NCI-H524 treated with DMSO at 0.1 percent for 48 hours (cell line): ENCODE measurements at regions not wholly inside any gene's neighbourhood (a gene's known extent, or its start where the extent isn't known, plus 50 kb on each side); places are given as distances from the start of the nearest gene placed in this dataset.
"Not testable (repeated sequence)": the region's sequence is repeated elsewhere in the genome, so short reads cannot be mapped to it uniquely, and the experiment has no call there.

Experiments used
- DNase-seq: peaks from one replicate; lab custom pipeline; 2025; lab: John Stamatoyannopoulos, UW

GRCh38 chr9:41273549-41274267, 84.6 kb upstream of the ZNG1F start:
- not testable (repeated sequence) for DNase-seq

DNA sequence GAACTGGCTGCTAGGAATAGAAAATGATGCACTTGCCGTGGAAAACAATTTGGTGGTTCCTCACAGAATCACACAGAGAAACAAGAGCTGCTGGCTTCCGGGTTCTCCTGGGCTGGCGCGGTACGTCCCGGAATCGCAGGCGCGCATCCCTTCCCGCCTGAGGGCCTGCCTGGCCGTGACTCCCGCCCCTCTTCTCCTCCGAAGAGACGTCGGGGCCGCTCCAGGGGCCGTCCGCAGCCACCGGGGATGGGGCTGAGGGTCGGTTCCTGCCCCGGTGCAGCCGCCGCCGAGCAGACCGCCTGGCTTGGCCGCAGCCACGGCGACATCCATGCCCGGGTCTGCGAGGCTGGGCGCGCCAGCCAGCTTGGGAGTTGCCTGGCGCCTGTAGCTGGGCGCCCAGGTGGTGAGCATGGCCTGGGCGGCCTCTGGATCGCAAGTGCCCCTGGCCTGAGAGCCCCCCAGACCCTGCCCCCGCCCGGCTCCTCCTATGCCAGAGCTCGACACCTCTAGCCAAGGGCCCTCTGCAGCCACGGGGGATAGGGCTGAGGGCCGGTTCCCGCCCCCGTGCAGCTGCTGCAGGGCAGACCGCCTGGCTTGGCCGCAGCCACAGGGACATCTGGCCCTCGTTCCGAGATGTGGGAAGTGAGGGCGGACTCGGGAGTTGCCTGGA, 83.9 kb upstream of the ZNG1F start:
- not testable (repeated sequence) for DNase-seq

- DNase-seq: not testable (repeated sequence)
These were observed 81.9 kb upstream of the ZNG1F start for GRCh38 chr9:41270992-41271391.

GRCh38 chr9:41269471-41269870, 80.4 kb upstream of the ZNG1F start:
- DNase-seq: not testable (repeated sequence)

DNA sequence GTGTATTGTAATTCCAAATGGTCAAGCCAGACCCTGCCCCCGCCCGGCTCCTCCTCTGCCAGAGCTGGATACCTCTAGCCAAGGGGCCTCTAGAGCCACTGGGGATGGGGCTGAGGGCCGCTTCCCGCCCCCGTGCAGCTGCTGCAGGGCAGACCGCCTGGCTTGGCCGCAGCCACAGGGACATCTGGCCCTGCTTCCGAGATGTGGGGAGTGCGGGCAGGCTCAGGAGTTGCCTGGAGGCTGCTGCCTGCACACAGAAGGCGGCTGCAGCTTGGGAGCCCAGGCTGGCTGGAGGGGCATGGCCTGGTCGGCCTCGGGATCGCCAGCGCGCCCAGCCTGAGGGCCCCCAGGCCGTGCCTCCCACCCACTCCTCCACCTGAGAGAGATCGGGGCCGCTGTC, 79.9 kb upstream of the ZNG1F start:
- DNase-seq: not testable (repeated sequence)

GRCh38 chr9:41266602-41267001, 77.5 kb upstream of the ZNG1F start:
- DNase-seq: not testable (repeated sequence)

GRCh38 chr9:41266000-41266399, 76.9 kb upstream of the ZNG1F start:
- not testable (repeated sequence) for DNase-seq

DNA sequence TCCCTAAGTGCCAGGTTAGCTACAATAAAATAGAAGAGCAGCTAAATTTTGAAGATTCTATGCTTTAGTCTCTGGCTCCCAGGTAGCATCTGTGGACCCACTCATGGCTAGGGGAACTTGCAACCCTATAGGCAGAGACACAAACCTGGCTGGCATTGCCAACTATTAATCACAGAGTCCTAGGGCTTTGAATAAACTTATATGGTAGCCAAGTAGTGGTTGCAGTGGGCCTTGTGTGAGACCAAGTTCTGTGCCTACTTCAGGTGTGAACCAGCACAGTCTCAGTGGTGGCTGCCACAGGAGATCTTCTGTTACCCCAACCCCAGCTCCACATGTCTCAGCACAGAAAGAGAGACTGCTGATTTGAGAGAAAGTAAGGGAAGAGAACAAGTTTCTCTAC, 62.9 kb upstream of the ZNG1F start:
- DNase-seq: not testable (repeated sequence)

GRCh38 chr9:41251101-41251500, 62.0 kb upstream of the ZNG1F start:
- not testable (repeated sequence) for DNase-seq

DNA sequence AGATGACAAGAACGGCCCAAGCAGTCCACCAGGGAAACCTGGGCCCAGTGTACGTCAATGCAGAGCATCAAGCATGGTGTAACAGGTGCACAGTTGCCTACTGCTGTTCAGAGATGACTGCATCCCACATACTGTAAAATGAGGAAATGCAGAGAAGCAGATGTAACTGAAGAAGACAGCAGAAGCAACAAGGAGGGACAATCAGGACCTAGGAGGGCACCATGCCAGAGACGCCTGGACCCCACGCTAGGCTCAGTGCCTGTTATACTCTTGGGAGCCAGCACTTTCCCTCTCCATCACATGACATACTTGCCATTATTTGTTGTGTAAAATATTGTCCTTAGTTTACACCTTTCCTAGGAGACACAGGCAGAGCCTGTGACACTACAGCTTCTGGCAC, 57.6 kb upstream of the ZNG1F start:
- not testable (repeated sequence) for DNase-seq
